DMS114 treated with DMSO at 0.1 percent for 48 hours (cell line): ENCODE measurements at regions not wholly inside any gene's neighbourhood (a gene's known extent, or its start where the extent isn't known, plus 50 kb on each side); places are given as distances from the start of the nearest gene placed in this dataset.
"Not testable (repeated sequence)": the region's sequence is repeated elsewhere in the genome, so short reads cannot be mapped to it uniquely, and the experiment has no call there.

Source experiments
- DNase-seq: peaks from one replicate; lab custom pipeline; 2025; ENCODE audit not compliant: unreplicated experiment; lab: John Stamatoyannopoulos, UW

GRCh38 chr1:58206749-58207148 lies 339.8 kb downstream of the OMA1 start:
- DNase-seq, result no peak

- no peak for DNase-seq
These were observed 342.2 kb downstream of the OMA1 start for GRCh38 chr1:58204284-58204683.

- no peak for DNase-seq
These were observed 344.9 kb downstream of the OMA1 start for GRCh38 chr1:58201492-58202106.

GRCh38 chr1:58200437-58200836 lies 346.1 kb downstream of the OMA1 start:
- DNase-seq, result no peak

GRCh38 chr1:58197811-58198210 lies 348.7 kb downstream of the OMA1 start:
- no peak for DNase-seq

GRCh38 chr1:58190267-58190988 lies 356.1 kb downstream of the OMA1 start:
- no peak for DNase-seq

- DNase-seq, result no peak
These were observed 357.1 kb downstream of the OMA1 start for GRCh38 chr1:58189453-58189852.

DNA sequence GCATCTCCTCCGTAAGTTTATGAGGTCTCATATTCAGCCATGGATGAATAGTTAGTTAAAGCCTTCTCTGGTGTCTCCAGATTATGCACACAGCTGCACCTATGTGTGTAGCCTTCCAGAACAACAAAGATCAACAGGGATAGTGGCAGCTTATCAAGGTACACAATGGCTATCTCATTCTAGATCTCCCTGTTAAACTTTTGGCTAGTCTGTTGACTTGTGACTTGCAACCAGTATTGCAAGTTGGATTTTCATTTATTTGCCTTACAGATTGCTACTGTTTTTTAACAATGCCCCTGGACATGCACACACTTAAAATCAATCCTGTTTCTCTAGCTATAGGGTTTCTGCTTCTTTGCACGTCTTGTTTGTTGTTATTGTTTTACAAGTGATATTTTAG lies 363.2 kb downstream of the OMA1 start:
- no peak for DNase-seq

DNA sequence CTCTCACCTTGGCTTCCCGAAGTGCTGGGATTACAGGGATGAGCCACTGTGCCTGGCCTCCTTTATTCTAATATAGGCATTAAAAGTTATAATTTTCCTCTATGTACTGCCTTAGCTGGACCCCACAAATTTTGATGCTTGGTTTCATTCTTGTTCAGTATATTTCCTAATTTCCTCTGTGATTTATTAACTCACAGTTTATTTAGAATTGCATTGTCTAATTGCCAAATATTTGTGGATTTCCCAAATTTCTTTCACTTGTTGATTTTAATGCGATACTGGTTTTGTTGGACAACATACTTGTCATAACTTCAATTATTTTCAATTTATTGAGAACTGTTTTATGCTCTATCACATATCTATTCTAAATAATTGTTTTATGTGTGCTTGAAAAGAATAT lies 366.0 kb downstream of the OMA1 start:
- DNase-seq, result no peak

- DNase-seq, result not testable (repeated sequence)
These were observed 377.4 kb downstream of the OMA1 start for GRCh38 chr1:58169160-58169559.

- not testable (repeated sequence) for DNase-seq
These were observed 379.4 kb downstream of the OMA1 start for GRCh38 chr1:58167131-58167530.

DNA sequence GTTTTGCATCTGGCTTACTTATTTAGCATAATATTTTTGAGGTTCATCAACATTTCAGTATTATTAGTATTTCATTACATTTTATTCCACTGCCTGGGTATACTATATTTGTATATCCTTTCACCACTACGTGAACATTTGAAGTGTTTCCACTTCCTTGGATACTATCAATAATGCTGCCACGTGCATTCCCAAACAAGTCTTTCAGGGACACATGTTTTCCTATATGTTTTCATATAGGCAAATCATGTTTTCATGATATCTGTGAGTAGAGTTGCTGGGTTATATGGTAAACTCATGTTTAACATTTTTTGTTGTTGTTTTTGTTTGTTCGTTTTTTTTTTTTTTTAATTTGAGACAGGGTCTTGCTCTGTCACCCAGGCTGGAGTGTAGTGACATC lies 380.1 kb downstream of the OMA1 start:
- no peak for DNase-seq

DNA sequence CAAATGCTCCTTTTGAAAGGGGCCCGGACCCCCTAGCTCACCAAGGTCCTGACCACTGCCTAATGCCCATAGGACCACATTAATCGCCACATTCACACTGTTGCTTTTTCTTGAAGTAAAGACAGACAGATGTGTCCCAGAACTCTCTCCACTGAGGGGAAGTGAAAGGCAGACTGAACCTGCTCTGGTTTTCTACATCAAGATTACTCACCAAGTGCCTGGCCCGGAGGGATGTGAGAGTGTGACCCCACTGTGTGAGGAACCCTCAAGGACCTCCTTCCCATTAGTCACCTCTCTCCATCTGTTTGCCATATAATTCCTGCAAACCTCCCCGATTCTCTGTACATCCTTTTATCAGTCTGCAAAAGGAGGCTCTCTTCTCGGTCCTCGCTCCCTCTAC lies 381.5 kb downstream of the OMA1 start:
- no peak for DNase-seq

- peak; percentile 4 for DNase-seq
These were observed 383.5 kb downstream of the OMA1 start for GRCh38 chr1:58162952-58163550.

DNA sequence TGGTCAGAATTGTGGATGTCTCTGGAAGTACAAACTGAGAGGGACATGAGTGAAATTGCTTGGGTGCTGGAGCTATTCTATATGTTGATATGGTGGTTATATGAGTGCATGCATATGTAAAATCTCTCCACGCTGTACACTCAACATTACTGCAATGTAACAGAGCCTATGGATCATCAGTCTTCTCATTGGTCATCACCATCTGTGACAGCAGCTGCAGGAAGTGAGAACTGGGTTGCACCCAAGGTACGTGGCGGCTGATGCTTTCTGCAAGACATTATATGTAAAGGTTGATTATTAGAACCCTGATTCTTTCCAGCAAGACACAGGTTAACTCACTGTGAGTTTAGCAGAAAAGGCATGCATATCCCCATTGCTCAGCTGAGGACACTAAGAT lies 387.1 kb downstream of the OMA1 start:
- DNase-seq, result no peak

DNA sequence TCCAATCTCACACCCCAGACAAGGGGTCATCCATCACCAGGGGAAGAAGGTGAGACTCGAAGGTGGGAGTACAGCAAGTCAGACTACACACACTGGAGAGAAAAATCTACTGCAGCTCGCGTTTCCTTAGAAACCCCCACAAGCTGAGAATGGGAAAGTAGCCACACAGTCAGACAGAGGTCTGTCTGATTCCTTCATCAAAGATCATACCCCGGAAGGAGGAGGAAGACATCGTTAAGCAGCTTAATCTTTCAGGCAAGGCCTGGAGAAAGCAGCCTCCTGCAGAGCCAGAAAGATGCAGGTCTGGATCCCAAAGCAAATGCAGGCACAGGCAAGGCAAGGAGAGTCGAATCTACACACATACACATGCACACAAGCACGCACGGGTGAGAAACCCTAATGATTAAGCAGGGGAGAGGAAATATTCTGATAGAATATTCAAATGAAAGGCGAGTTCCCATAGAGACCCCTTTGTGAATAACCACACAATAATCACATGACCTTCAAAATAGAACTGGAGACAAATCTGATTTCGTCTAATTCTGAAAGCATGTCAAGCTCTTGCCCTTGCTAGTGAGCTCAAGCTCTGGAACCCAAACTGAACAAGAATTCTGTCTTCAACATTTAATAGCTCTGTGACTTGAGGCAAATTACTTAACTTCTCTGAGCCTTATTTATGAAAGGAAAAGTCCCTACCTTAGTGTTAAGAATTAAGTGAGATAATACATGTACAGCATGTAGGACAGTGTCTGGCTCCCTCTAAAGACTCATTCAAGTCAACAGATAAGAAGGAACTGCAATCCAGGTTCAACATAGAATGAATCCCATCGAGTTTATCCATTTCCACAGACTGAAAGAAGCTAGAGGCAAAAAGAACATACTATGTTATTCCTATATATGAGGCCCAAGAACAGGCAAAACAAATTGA lies 387.8 kb downstream of the OMA1 start:
- no peak for DNase-seq

- DNase-seq, result no peak
These were observed 388.5 kb downstream of the OMA1 start for GRCh38 chr1:58158016-58158415.

DNA sequence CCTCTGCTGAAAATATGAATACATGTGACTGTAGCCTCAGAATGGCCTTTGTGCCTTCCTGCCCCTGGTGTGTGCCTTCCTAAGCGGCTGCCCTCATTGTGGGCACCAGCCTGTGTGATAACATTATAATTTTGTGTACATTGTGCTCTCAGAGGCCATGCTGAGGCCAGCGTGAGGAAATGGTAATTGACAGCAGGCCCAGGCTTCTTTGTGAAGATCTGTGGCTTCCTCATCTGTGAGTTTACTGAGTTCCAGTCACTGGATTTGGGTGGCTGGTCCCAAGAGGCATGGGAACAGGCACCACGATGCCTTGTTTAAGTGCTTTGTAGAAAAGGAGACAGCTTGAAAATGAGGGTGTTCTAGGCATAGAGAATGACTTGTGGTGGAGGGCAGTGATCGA lies 389.3 kb downstream of the OMA1 start:
- DNase-seq, result no peak

GRCh38 chr1:58156831-58157230 lies 389.7 kb downstream of the OMA1 start:
- DNase-seq, result no peak

DNA sequence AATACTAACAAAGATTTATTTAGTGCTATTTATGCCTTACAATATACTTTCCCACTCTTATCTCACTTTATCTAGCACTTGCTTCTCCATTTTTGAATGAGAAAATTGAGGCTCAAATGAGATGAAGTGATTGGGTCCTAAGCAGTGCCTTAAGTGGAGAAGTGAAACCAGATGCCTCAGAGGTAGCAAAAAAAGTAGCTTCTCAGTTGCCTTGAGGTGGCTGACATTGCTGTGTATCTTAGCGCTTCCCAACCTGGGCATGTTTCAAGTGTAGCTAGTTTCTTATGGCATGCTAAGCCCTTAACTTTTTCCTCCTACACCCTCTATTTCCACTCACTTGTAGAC lies 390.4 kb downstream of the OMA1 start:
- DNase-seq, result no peak

GRCh38 chr1:58155418-58156123 lies 391.0 kb downstream of the OMA1 start:
- DNase-seq, result no peak
